GM18511 (cell line): ENCODE measurements at regions not wholly inside any gene's neighbourhood (a gene's known extent, or its start where the extent isn't known, plus 50 kb on each side); places are given as distances from the start of the nearest gene placed in this dataset.
"Not testable (repeated sequence)": the region's sequence is repeated elsewhere in the genome, so short reads cannot be mapped to it uniquely, and the experiment has no call there.

ENCODE experiments used
- ATAC-seq: cut with Tn5 transposase; IDR thresholded peaks from one replicate; pipeline ENCODE4 v1.9.1; 2021; ENCODE audit warnings: mild to moderate bottlenecking, moderate library complexity; ENCODE audit not compliant: unreplicated experiment

GRCh38 chr5:122665051-122665450 lies 109.8 kb upstream of the SNX2 start:
- no peak for ATAC-seq

GRCh38 chr5:122668552-122668951 lies 106.3 kb upstream of the SNX2 start:
- peak; percentile 81 for ATAC-seq

GRCh38 chr5:122669709-122670108 lies 105.2 kb upstream of the SNX2 start:
- not testable (repeated sequence) for ATAC-seq

GRCh38 chr5:122673343-122673742 lies 101.5 kb upstream of the SNX2 start:
- no peak for ATAC-seq

- no peak for ATAC-seq
Measured at GRCh38 chr5:122674385-122674784, 100.5 kb upstream of the SNX2 start.

GRCh38 chr5:122680623-122681350 lies 94.1 kb upstream of the SNX2 start:
- no peak for ATAC-seq

- ATAC-seq: no peak
Measured at GRCh38 chr5:122683631-122684030, 91.2 kb upstream of the SNX2 start.

GRCh38 chr5:122690266-122690665 lies 84.6 kb upstream of the SNX2 start:
- no peak for ATAC-seq

- no peak for ATAC-seq
Measured at GRCh38 chr5:122691931-122692330, 82.9 kb upstream of the SNX2 start.

GRCh38 chr5:122693963-122694362 lies 80.9 kb upstream of the SNX2 start:
- ATAC-seq: no peak

- no peak for ATAC-seq
Measured at GRCh38 chr5:122694884-122695283, 80.0 kb upstream of the SNX2 start.

- ATAC-seq: not testable (repeated sequence)
Measured at GRCh38 chr5:122696735-122697134, 78.1 kb upstream of the SNX2 start.

GRCh38 chr5:122697191-122697590 lies 77.7 kb upstream of the SNX2 start:
- no peak for ATAC-seq

- no peak for ATAC-seq
Measured at GRCh38 chr5:122699201-122699600, 75.7 kb upstream of the SNX2 start.

GRCh38 chr5:122701640-122702523 lies 73.0 kb upstream of the SNX2 start:
- ATAC-seq: peak; percentile 98

GRCh38 chr5:122702524-122702875 lies 72.4 kb upstream of the SNX2 start:
- ATAC-seq: peak; percentile 48

GRCh38 chr5:122703203-122703602 lies 71.7 kb upstream of the SNX2 start:
- ATAC-seq: no peak

GRCh38 chr5:122704247-122705036 lies 70.4 kb upstream of the SNX2 start:
- ATAC-seq: no peak

GRCh38 chr5:122705851-122706250 lies 69.0 kb upstream of the SNX2 start:
- no peak for ATAC-seq

- ATAC-seq: no peak
Measured at GRCh38 chr5:122707796-122708195, 67.1 kb upstream of the SNX2 start.

GRCh38 chr5:122713041-122713440 lies 61.8 kb upstream of the SNX2 start:
- no peak for ATAC-seq
